Gastrocnemius medialis (tissue), 4 donors: ENCODE measurements at regions not wholly inside any gene's neighbourhood (a gene's known extent, or its start where the extent isn't known, plus 50 kb on each side); places are given as distances from the start of the nearest gene placed in this dataset.
"Not testable (repeated sequence)": the region's sequence is repeated elsewhere in the genome, so short reads cannot be mapped to it uniquely, and the experiment has no call there.

Experiments used
- ATAC-seq, 2 donors: fragments of 150-250 bp; one replicate each; pipeline ENCODE4 v1.9.1; 2016
- DNase-seq, 2 donors: peaks; one replicate each; pipeline ENCODE4 v3.0.0-alpha.2; 2019
- H3K27ac ChIP-seq, 4 donors: fragments of 200-600 bp; sonication (generic); 1 replicate in 1 of 4; 2 replicates in 3 of 4; pipeline ENCODE4 v1.5.1; 2016 to 2018; ENCODE audit warnings: mild to moderate bottlenecking in 2 of 4, moderate library complexity in 1 of 4
- H3K27me3 ChIP-seq, 3 donors: fragments of 200-600 bp; sonication (generic) in 2 of 3; 1 replicate in 1 of 3; 2 replicates in 2 of 3; pipeline versions ENCODE4 v1.5.1 to v1.6.0; 2016 to 2019; ENCODE audit warnings: mild to moderate bottlenecking in 1 of 3, moderate library complexity in 1 of 3
- H3K36me3 ChIP-seq, 2 donors: fragments of 200-600 bp; sonication (generic) in 1 of 2; one replicate each; pipeline ENCODE4 v1.5.1; 2017 to 2018
- H3K4me1 ChIP-seq, 2 donors: fragments of 200-600 bp; sonication (generic) in 1 of 2; one replicate each; pipeline ENCODE4 v1.5.1; 2016 to 2017; ENCODE audit warnings: mild to moderate bottlenecking in 2 of 2
- H3K4me3 ChIP-seq, 4 donors: fragments of 200-600 bp; sonication (generic) in 3 of 4; 1 replicate in 1 of 4; 2 replicates in 3 of 4; pipeline ENCODE4 v1.5.1; 2016 to 2019; ENCODE audit warnings: mild to moderate bottlenecking in 2 of 4
- H3K9me3 ChIP-seq, 3 donors: fragments of 200-600 bp; sonication (generic) in 2 of 3; 1 replicate in 1 of 3; 2 replicates in 2 of 3; pipeline ENCODE4 v1.5.1; 2016 to 2019
- CTCF ChIP-seq, 5 experiments: fragments of 450-650 bp in 3 of 5; fragments of 200-600 bp in 2 of 5; sonication (generic) in 2 of 5; IDR thresholded peaks in 4 of 5; conservative IDR thresholded peaks in 1 of 5; 1 replicate in 4 of 5; 2 replicates in 1 of 5; pipeline ENCODE4 v1.5.1; 2016 to 2019; ENCODE audit warnings: antibody characterized with exemption in 5 of 5, mild to moderate bottlenecking in 3 of 5, moderate library complexity in 3 of 5
- POLR2A ChIP-seq, 2 donors: fragments of 450-650 bp; IDR thresholded peaks; one replicate each; pipeline ENCODE4 v1.6.1; 2017; ENCODE audit warnings: antibody characterized with exemption in 2 of 2, mild to moderate bottlenecking in 2 of 2, moderate library complexity in 2 of 2
- in situ Hi-C, 4 donors: fragments of 200-750 bp; cut with MboI; loops; one replicate each; pipeline versions ENCODE4 v1.15.0 to v1.8.0; 2017; ENCODE audit warnings: low sequenced_read_pairs in 4 of 4
- intact Hi-C: fragments of 100-400 bp; cut with DNase I; formaldehyde crosslinking; loops from one replicate; pipeline ENCODE4 v1.15.1; 2023; ENCODE audit warnings: low total_unique reads

DNA sequence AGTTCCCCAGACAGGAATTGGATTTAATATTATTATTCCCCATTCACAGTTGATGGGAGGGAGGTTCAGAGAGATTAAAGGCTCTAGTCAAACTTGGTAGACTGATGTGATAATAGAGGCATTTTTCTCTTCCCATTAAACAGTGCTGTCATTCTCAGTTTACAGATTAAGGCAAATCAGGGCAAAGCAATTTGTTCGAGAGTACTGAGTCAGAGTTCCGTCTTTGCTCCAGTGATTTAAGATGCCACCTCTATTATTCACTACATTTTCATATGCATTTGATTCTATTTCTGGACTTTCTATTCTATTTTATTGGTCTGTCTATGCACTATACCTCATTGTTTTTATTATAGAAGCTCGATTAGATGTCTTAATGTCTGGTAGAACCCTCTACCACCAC, 201.0 kb upstream of the RAI14 start:
- H3K27ac ChIP-seq, result no peak overlapping the region
- no peaks in the 10 kb centered on the region for H3K36me3 ChIP-seq
- H3K4me1 ChIP-seq, result no peaks in the 10 kb centered on the region
- TF ChIP-seq POLR2A (IDR thresholded peaks at IDR 0.05) (no peak), CTCF (IDR thresholded peaks at IDR 0.05 in 4 of 5, conservative IDR thresholded peaks at IDR 0.05 in 1 of 5) (no peak)
- H3K9me3 ChIP-seq, result no peaks in the 10 kb centered on the region
- H3K4me3 ChIP-seq, result no peak overlapping the region
- intact Hi-C loops, result no loop called here
- ATAC-seq (no peak), DNase-seq (no peak)
- no peaks in the 10 kb centered on the region for H3K27me3 ChIP-seq
- in situ Hi-C loops, result loop anchor here in 3 of 4 donors (25.0 kb wide), 2 partner anchors 443 to 468 kb away; partner anchors contain the start of genes SLC45A2 (in 2 of the 3) and AMACR (in 1 of the 3)

GRCh38 chr5:34459908-34460307, 196.2 kb upstream of the RAI14 start:
- H3K36me3 ChIP-seq, result no peaks in the 10 kb centered on the region
- in situ Hi-C loops (loop anchor here (10.0 to 25.0 kb wide), 3 partner anchors 448 to 473 kb away; partner anchors contain the start of genes SLC45A2 (in 2 of the 4) and AMACR (in 1 of the 4)), intact Hi-C loops (no loop called here)
- DNase-seq (no peak), ATAC-seq (no peak)
- H3K4me1 ChIP-seq, result no peaks in the 10 kb centered on the region
- no peaks in the 10 kb centered on the region for H3K9me3 ChIP-seq
- TF ChIP-seq POLR2A (IDR thresholded peaks at IDR 0.05) (no peak), CTCF (IDR thresholded peaks at IDR 0.05 in 4 of 5, conservative IDR thresholded peaks at IDR 0.05 in 1 of 5) (no peak)
- H3K4me3 ChIP-seq, result no peak overlapping the region
- no peak overlapping the region for H3K27ac ChIP-seq
- no peaks in the 10 kb centered on the region for H3K27me3 ChIP-seq

- Histone ChIP-seq H3K4me3 (no peak overlapping the region), H3K27me3 (no peaks in the 10 kb centered on the region), H3K27ac (no peak overlapping the region), H3K4me1 (no peaks in the 10 kb centered on the region), H3K9me3 (no peaks in the 10 kb centered on the region), H3K36me3 (no peaks in the 10 kb centered on the region)
- intact Hi-C loops, result no loop called here
- ATAC-seq (no peak), DNase-seq (no peak)
- TF ChIP-seq CTCF (IDR thresholded peaks at IDR 0.05 in 4 of 5, conservative IDR thresholded peaks at IDR 0.05 in 1 of 5) (no peak), POLR2A (IDR thresholded peaks at IDR 0.05) (no peak)
- in situ Hi-C loops, result loop anchor here (10.0 to 25.0 kb wide), 3 partner anchors 448 to 473 kb away; partner anchors contain the start of genes SLC45A2 (in 2 of the 4) and AMACR (in 1 of the 4)
Measured at GRCh38 chr5:34460496-34460895, 195.6 kb upstream of the RAI14 start.

- no peaks in the 10 kb centered on the region for H3K36me3 ChIP-seq
- no peak for TF ChIP-seq CTCF (IDR thresholded peaks at IDR 0.05 in 4 of 5, conservative IDR thresholded peaks at IDR 0.05 in 1 of 5)
- intact Hi-C loops, result no loop called here
- no peaks in the 10 kb centered on the region for H3K27me3 ChIP-seq
- H3K4me1 ChIP-seq, result no peaks in the 10 kb centered on the region
- H3K4me3 ChIP-seq, result no peak overlapping the region
- DNase-seq (no peak), ATAC-seq (no peak)
- in situ Hi-C loops, result loop anchor here (10.0 to 25.0 kb wide), 3 partner anchors 453 to 478 kb away; partner anchors contain the start of genes SLC45A2 (in 2 of the 4) and AMACR (in 1 of the 4)
- no peaks in the 10 kb centered on the region for H3K9me3 ChIP-seq
- H3K27ac ChIP-seq, result no peak overlapping the region
Measured at GRCh38 chr5:34464829-34465228, 191.3 kb upstream of the RAI14 start.

DNA sequence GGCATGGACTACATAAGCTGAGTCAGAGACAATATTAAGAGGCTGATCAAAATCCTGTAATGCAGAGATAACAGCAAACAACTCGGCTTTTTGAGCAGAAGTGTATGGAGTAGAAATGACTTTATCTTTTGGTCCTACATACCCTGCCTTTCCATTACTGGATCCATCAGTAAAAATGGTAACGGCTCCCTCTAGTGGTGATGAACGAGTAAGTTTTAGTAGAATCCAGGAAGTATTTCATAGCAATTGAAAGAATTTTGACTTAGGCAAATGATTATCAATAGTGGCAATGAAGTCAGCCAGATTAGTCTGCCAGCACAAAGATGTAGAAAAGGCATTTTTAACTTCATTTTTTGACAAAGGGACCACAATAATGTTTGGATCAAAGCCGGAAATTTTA, 190.8 kb upstream of the RAI14 start:
- H3K27ac ChIP-seq, ATAC-seq, H3K4me3 ChIP-seq, H3K27me3 ChIP-seq, intact Hi-C loops, H3K9me3 ChIP-seq, H3K4me1 ChIP-seq, H3K36me3 ChIP-seq, DNase-seq: not testable (repeated sequence)
- in situ Hi-C loops, result loop anchor here (10.0 to 25.0 kb wide), 3 partner anchors 453 to 478 kb away; partner anchors contain the start of genes SLC45A2 (in 2 of the 4) and AMACR (in 1 of the 4)
- peak in 2 of 5 experiments; percentile 38 to 44 for TF ChIP-seq CTCF (IDR thresholded peaks at IDR 0.05 in 4 of 5, conservative IDR thresholded peaks at IDR 0.05 in 1 of 5)

GRCh38 chr5:34466519-34467388, 189.4 kb upstream of the RAI14 start:
- H3K4me1 ChIP-seq, H3K36me3 ChIP-seq, H3K4me3 ChIP-seq, H3K27ac ChIP-seq, H3K9me3 ChIP-seq, DNase-seq, ATAC-seq, H3K27me3 ChIP-seq: not testable (repeated sequence)
- intact Hi-C loops, result loop anchor here (2.0 kb wide), 1 partner anchor 470 kb away; no protein-coding TSS in a partner anchor
- in situ Hi-C loops, result loop anchor here (10.0 to 25.0 kb wide), 3 partner anchors 454 to 479 kb away; partner anchors contain the start of genes SLC45A2 (in 2 of the 4) and AMACR (in 1 of the 4)
